M059J (cell line): ENCODE measurements at regions not wholly inside any gene's neighbourhood (a gene's known extent, or its start where the extent isn't known, plus 50 kb on each side); places are given as distances from the start of the nearest gene placed in this dataset.

Experiments
- DNase-seq: peaks from one replicate; pipeline ENCODE4 v3.0.0-alpha.2; 2012; ENCODE audit warnings: low read depth

DNA sequence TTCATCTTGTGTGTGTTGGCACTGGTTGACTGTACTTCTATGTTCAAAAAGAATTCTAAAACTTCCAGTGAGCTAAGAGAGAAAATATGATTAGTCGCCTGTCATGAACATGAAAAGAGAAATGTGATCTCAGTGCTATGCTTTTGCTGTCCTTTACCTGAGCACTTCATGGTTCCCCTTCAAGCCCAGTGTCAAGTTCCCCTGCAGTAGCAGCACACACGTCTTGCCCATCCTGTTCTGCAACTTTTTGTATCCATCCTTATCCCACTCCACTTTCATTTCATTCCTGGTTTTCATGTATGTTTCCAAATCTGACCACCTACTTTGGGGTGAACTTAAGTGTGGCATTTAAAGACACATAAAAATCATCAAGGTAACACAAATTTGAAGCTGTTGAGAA lies 848.0 kb upstream of the USP15 start:
- no peak for DNase-seq

GRCh38 chr12:61414470-61414869 lies 845.7 kb upstream of the USP15 start:
- no peak for DNase-seq

- DNase-seq, result no peak
These were observed 837.4 kb upstream of the USP15 start for GRCh38 chr12:61422786-61423185.

DNA sequence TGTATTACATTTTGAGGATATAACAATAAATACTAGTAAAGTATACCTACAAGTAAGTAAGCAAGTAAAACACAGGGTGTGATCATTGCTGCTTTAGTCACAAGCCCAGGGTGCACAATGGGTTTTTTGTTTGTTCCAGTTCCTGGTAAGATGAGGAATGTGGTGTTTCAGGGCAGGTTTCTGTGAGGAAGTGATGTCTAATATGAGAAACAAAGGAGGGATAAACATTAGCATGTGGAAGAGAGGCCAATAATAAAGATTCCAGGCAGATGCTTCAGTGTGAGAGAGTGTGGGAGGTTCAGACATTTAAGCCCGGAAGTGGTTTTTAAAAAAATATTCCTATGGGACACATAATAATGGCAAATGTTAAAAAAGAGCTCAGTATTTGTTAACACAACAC lies 808.1 kb upstream of the USP15 start:
- no peak for DNase-seq

- no peak for DNase-seq
These were observed 772.5 kb upstream of the USP15 start for GRCh38 chr12:61487728-61488127.

GRCh38 chr12:61490526-61491498 lies 769.4 kb upstream of the USP15 start:
- DNase-seq, result peak; percentile 2

DNA sequence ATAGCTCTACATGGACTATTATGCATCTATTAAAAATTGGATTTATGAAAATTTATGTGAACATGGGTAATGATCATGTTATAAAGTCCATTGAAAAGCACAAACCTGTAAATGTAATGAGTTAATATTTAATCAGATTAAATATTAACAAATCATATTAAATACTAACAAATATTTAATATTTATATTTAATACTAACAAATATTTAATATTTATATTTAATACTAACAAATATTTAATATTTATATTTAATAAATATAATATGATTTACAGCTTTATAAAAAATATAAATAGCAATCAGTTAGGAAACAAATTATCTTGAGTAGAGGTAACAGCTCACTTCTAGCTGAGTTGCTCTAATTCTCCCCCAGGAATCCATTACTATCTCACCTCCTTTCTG lies 758.0 kb upstream of the USP15 start:
- DNase-seq, result no peak

DNA sequence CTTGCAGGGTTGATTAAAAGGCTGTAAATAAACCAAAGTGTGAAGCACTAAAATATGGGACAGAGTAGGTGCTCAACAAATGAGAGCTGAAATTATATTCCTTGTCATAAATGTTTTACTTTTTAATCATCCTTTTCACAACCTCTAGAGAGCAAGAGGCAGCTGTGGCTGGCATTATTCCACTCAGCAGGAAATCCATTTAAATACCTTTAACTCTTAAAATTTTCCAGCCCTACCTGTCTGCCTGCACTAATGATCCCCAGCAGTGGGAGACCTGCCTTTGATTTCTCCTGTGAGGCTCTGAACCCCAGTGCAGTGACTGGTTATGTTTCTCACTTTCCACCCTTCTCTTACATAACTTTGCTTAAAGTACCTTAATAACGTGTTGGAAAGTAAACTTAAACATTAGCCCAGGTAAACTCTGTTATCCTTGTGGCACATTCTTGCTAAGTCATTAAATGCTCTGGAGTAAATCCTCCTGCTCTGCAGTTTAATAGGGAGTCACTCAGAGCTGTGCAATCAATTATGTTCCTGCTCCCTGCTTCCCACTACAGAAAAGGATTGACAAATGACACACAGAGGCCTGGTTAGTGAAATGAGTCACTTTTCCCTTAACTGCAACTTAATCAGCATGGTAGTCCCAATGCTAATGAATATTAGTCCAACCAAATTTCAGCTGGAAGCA lies 755.7 kb upstream of the USP15 start:
- DNase-seq, result no peak

- no peak for DNase-seq
These were observed 746.7 kb upstream of the USP15 start for GRCh38 chr12:61513499-61513898.

GRCh38 chr12:61514016-61514415 lies 746.2 kb upstream of the USP15 start:
- no peak for DNase-seq

DNA sequence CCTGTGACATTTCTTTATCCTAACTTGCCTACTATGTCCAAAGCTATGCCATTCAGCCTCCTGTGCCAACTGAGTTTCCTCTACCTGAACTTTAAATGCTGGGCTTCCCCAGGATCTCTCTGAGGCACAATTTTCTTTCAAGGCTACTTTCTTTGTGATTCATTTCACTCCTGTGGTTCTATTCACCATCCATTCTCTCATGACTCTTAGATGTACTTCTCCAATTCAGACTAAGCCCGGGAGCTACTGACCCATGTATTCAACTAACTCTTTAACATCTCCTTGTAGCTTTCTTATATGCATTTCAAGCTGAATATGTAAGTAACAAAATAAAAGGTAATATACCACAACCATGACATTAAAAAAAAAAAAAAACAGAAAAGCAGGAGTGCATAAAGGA lies 738.9 kb upstream of the USP15 start:
- no peak for DNase-seq

DNA sequence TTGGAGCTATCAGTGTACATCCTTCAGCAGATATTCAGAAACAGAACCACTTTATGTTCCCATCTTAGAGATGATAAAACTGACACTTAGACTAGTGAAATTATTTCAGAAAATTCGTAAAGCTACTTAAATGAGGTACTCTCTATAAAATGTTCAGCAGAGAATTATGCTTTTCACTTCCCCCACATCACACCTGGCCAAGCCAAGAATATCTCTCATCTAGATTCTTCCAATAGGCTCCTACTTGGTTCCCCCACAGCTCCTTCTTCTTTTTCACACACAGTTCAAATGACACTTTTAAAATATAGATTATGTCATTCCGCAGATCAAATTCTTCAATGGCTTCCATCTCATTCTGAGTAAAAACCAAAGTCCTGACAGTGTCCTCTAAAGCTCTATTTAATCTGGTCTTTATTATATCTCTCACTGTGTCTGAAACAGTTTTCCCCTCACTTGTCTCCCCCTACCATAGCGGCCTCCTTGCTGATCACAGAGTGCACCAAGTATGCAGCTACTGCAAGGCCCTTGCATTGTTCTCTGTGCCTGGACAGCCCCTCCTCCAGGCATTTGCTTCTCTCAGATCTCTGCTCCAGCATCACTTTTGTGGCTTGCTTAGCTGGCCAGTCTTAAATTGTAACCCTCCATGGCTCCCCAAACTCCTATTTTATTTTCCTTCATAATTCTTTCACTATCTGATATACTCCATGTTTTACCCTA lies 736.8 kb upstream of the USP15 start:
- DNase-seq, result no peak

DNA sequence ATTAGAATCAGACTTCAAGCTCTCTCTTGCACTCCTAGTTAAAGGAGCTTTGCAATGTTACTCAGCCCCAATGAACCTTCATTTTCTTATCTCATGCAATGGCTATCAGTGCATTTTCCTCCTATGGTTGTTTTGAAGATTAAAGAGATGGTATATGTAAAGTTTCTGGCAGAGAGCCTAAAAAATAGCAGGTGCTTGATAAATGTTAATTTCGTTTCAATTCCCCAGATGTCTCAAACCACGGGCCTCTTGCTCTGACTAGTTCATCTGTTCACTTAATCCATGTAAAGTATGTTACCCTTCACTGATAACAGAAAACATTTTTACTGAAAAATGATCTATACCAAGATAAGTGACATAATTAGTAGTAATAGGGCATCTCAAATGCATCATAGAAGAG lies 735.4 kb upstream of the USP15 start:
- DNase-seq, result no peak

DNA sequence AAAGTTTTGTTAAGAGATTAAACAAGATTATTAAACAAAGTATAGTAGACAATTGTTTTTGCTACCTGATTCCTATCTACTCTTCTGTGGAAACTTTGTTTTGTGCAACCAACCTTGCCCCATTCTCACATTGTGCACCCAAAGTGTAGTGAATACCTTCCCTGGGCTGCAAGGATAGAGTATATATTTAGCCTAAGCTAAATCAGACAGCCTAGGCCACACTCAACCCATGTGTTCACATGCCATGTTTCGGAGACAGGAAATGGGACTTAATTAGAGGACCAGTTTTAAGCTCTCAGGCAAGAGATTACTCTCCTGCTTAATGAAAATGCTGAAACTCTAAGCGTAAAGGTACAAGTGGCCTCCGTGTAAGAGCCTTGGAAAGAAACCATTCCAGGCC lies 734.9 kb upstream of the USP15 start:
- no peak for DNase-seq

DNA sequence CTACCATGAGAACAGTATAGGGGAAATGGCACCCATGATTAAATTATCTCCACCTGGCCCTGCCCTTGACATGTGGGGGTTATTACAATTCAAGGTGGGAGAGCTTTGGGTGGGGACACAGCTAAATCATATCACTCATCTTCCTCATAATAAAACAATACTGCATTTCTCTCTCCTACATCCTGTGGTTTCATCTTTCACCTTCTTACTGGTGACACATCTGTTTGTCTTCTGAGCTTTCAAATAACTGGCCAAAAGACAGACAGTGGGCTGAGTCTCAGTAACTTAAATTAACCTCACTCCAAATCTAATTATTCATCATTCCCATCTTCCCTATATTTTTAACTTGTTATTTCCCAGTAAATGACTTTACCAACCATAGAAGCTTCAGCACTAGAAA lies 729.7 kb upstream of the USP15 start:
- DNase-seq, result no peak

DNA sequence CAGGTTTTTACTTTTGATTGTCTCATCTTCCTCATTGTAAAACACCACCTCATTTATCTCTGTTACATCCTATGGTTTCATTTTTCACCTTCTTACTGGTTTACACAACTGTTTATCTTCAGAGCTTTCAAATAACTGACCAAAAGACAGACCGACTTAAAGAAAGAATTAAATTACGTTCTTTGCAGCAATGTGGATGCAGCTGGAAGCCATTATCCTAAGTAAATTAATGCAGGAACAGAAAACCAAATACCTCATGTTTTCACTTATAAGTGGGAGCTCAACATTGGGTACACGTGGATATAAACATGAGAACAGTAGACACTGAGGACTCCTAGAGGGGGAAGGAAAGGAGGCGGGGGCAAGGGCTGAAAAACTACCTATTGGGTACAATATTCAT lies 729.0 kb upstream of the USP15 start:
- no peak for DNase-seq

DNA sequence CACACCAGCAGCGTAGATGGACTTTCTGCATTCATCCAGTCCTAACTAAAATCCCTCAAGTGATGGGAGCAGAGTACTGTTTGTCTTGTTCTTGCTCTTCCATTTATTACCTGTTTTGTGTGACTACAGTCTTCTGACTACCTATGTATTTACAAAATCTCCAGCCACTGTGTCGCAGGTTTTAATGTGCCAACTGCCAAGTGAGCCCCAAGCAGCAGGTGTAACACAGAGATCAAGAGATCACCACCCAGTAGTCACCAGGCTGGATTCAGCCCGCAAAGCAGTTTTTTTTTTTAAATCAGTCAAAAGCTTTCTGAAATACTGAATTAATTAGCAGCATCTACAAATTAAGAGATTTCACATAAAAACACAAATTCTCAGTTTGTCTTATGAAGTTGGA lies 724.1 kb upstream of the USP15 start:
- no peak for DNase-seq

DNA sequence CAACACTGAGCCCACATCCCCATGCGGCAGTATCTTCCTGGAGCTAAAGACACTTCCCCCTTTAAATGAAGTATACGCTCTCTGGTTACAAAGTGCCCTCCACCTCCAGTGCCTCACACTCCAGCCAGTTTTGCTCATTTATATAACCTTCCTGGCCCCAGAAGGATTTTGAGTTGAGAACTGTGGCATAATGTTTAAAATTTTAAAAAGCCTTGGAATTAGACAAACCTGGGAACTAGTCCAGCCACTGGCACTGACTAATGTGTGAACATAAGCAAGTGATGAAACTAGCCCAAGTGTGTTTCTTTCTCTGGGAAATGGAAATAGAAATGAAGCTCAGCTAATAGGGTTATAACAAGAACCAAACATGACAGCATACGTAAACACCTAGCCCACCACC lies 723.7 kb upstream of the USP15 start:
- DNase-seq, result no peak

- no peak for DNase-seq
These were observed 721.3 kb upstream of the USP15 start for GRCh38 chr12:61538951-61539350.

DNA sequence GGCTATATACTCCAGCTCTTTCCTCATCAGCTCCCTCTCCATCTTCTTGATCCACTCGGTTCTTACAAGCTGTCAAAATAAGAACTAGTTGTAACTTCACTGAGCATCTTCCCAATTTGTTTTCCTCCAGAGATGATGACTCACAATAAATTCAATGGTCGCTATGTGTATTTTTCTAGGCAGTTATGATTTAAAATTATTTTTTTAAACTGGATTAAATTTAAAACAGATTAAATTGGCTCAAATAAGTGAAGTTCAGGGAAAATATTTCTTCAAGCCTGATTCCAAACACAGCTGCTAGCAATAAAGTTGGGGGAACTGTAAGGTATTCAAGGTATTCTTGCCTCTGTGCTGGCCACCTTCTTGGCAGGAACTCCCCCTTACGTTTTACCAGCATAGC lies 717.7 kb upstream of the USP15 start:
- DNase-seq, result no peak

- DNase-seq, result no peak
These were observed 713.9 kb upstream of the USP15 start for GRCh38 chr12:61546296-61546695.

- DNase-seq, result no peak
These were observed 707.1 kb upstream of the USP15 start for GRCh38 chr12:61553091-61553490.
